Prostate gland (tissue), 2 donors: ENCODE measurements at regions not wholly inside any gene's neighbourhood (a gene's known extent, or its start where the extent isn't known, plus 50 kb on each side); places are given as distances from the start of the nearest gene placed in this dataset.
"Not testable (repeated sequence)": the region's sequence is repeated elsewhere in the genome, so short reads cannot be mapped to it uniquely, and the experiment has no call there.

Experiments
- DNase-seq: peaks from one replicate; pipeline ENCODE4 v3.0.0-alpha.2; 2019; ENCODE audit warnings: low spot score
- H3K27ac ChIP-seq, 2 donors: fragments of 200-600 bp; sonication (generic); 2 replicates each; pipeline ENCODE4 v1.5.1; 2017 to 2019
- H3K27me3 ChIP-seq: fragments of 200-600 bp; sonication (generic); replicated peaks from 2 replicates; pipeline ENCODE4 v1.5.1; 2019; ENCODE audit not compliant: insufficient read depth
- H3K36me3 ChIP-seq, 2 donors: fragments of 200-600 bp; sonication (generic); 1 replicate in 1 of 2; 2 replicates in 1 of 2; pipeline versions ENCODE4 v1.5.1 to v1.8.1; 2017 to 2019
- H3K4me1 ChIP-seq: fragments of 200-600 bp; sonication (generic); replicated peaks from 2 replicates; pipeline ENCODE4 v1.5.1; 2019
- H3K4me3 ChIP-seq, 2 donors: fragments of 200-600 bp; sonication (generic); 2 replicates each; pipeline ENCODE4 v1.5.1; 2017 to 2019
- H3K9me3 ChIP-seq: fragments of 200-600 bp; sonication (generic); 2 replicates; pipeline ENCODE4 v1.5.1; 2017
- POLR2A ChIP-seq: fragments of 450-650 bp; IDR thresholded peaks from one replicate; pipeline ENCODE4 v1.6.1; 2016; ENCODE audit warnings: antibody characterized with exemption, mild to moderate bottlenecking
- POLR2AphosphoS5 ChIP-seq: sonication (generic); formaldehyde crosslinking; IDR thresholded peaks from one replicate; pipeline ENCODE4 v1.6.1; 2017; ENCODE audit warnings: antibody characterized with exemption
- WGBS: methylation state at CpG from one replicate; pipeline ENCODE4 v1.1.5; 2018; 5-methylcytosine and 5-hydroxymethylcytosine counted together
- intact Hi-C: fragments of 100-400 bp; cut with DNase I; formaldehyde crosslinking; loops from one replicate; pipeline ENCODE4 v1.14.2; 2022
- TF ChIP-seq, protein P1 (sequence below), 4 experiments: fragments of 200-600 bp in 2 of 4; fragments of 450-650 bp in 2 of 4; sonication (generic) in 2 of 4; IDR thresholded peaks; 1 replicate in 3 of 4; 2 replicates in 1 of 4; pipeline ENCODE4 v1.5.1; 2016 to 2019; ENCODE audit warnings: antibody characterized with exemption in 4 of 4, mild to moderate bottlenecking in 2 of 4, moderate library complexity in 2 of 4

DNA sequence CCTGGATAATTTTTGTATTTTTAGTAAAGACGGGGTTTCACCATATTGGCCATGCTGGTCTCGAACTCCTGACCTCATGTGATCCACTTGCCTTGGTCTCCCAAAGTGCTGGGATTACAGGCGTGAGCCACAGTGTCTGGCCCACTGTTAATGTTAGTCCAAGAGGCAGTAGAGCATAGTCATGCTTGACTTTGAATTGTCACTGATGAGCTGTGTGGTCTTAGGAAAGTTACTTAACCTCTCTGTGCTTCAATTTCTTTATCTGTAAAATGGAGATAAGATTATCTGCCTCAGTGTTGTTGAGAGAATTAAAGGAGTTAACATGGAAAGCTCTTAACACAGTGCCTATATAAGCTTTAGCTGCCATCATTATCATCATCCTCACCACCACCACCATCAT is 78.1 kb downstream of the TBX3 start:
- WGBS = 95% methylated on average over 3 of the region's 3 CpGs
- no peaks in the 10 kb centered on the region for H3K9me3 ChIP-seq
- no peaks in the 10 kb centered on the region for H3K27me3 ChIP-seq
- intact Hi-C loops = no loop called here
- TF ChIP-seq, protein P1, sequence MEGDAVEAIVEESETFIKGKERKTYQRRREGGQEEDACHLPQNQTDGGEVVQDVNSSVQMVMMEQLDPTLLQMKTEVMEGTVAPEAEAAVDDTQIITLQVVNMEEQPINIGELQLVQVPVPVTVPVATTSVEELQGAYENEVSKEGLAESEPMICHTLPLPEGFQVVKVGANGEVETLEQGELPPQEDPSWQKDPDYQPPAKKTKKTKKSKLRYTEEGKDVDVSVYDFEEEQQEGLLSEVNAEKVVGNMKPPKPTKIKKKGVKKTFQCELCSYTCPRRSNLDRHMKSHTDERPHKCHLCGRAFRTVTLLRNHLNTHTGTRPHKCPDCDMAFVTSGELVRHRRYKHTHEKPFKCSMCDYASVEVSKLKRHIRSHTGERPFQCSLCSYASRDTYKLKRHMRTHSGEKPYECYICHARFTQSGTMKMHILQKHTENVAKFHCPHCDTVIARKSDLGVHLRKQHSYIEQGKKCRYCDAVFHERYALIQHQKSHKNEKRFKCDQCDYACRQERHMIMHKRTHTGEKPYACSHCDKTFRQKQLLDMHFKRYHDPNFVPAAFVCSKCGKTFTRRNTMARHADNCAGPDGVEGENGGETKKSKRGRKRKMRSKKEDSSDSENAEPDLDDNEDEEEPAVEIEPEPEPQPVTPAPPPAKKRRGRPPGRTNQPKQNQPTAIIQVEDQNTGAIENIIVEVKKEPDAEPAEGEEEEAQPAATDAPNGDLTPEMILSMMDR (IDR thresholded peaks at IDR 0.05) = no peak
- TF ChIP-seq POLR2AphosphoS5 (no peak), POLR2A (no peak)
- no peaks in the 10 kb centered on the region for H3K36me3 ChIP-seq
- no peaks in the 10 kb centered on the region for H3K4me1 ChIP-seq
- H3K4me3 ChIP-seq = no peak overlapping the region
- no peak overlapping the region for H3K27ac ChIP-seq
- no peak for DNase-seq

DNA sequence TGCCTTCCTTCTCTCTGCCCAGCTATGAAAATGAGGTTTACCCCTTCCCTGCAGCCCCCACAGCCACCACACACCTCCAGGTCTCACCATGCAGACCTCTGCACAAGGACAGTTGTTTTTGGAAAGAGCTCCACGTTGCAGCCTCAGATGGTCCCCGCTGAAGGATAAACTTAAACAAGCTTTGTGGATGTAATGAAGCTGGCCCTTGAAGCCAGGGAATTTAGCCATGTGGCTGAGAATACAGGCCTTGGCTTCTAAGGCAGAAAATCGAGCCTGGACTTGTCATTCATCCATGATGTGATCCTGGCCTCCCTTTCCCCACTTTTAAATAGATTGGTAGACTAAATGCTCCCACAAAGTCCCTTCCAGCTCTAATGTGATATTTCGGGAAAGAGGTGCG is 79.4 kb downstream of the TBX3 start:
- H3K4me1 ChIP-seq = no peaks in the 10 kb centered on the region
- no peak overlapping the region for H3K27ac ChIP-seq
- H3K9me3 ChIP-seq = no peaks in the 10 kb centered on the region
- WGBS = 39% methylated on average over 5 of the region's 5 CpGs
- intact Hi-C loops = no loop called here
- no peak for DNase-seq
- no peaks in the 10 kb centered on the region for H3K36me3 ChIP-seq
- no peaks in the 10 kb centered on the region for H3K27me3 ChIP-seq
- TF ChIP-seq POLR2A (no peak), POLR2AphosphoS5 (no peak)
- TF ChIP-seq, protein P1 (IDR thresholded peaks at IDR 0.05) = no peak
- no peak overlapping the region for H3K4me3 ChIP-seq

DNA sequence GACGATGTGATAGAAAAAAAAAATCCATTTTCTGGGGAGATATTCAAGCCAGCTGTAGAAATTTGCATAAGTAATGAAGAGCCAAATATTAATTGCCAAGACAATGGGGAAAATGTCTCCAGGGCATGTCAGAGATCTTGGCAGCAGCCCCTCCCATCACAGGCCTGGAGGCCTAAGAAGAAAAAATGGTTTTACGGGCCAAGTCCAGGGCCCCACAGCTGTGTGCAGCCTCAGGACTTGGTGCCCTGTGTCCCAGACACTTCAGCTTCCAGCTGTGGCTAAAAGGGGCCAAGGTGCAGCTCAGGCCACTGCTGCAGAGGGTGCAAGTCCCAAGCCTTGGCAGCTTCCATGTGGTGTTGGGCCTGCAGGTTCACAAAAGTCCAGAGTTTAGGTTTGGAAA is 83.4 kb downstream of the TBX3 start:
- H3K4me1 ChIP-seq, H3K9me3 ChIP-seq, DNase-seq, intact Hi-C loops, H3K27me3 ChIP-seq, H3K36me3 ChIP-seq, H3K27ac ChIP-seq, H3K4me3 ChIP-seq: not testable (repeated sequence)
- 94% methylated on average over 2 of the region's 2 CpGs for whole genome bisulfite sequencing

DNA sequence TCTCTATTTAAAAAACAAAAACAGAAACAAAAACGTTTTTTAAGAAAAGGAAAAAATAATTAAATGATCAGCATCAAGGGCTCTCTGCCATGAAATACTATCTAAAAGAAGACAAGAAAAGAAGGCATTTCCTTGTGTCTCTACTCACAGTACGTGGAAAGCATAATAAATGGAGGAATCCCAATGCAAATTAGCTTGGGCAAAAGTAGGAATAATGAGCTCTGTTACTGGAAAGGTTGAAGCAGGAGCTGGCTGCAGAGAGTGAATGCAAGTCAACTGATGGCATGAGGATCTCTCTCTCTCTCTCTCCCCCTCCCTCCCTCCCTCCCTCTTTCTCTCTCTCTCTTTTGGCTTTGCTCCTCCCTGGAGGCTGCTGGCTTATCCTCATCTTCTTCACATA is 85.9 kb downstream of the TBX3 start:
- WGBS = 44% methylated on average over 2 of the region's 2 CpGs

DNA sequence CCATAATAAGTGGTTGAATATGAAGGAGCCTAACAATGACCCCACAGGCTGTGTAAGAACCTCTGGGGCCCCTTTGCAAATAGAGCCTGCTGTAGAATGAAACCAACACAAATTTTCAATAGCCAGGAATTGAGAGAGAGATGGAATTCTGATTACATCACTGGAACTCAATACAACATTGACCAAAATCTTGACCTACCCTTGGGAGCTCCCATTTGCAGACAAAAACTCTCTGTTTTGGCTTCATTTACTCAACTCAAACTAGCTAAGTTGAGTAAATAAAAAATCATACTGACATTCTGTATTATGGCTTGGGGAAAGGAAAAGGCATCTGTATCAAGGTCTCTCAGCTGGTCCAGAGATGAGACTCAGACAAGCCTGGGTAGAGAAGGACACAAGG is 91.0 kb downstream of the TBX3 start:
- TF ChIP-seq, protein P1 (IDR thresholded peaks at IDR 0.05) = no peak
- TF ChIP-seq POLR2AphosphoS5 (no peak), POLR2A (no peak)
- no peaks in the 10 kb centered on the region for H3K4me1 ChIP-seq
- no peaks in the 10 kb centered on the region for H3K27me3 ChIP-seq
- H3K36me3 ChIP-seq = no peaks in the 10 kb centered on the region
- H3K9me3 ChIP-seq = no peaks in the 10 kb centered on the region
- no peak overlapping the region for H3K4me3 ChIP-seq
- intact Hi-C loops = no loop called here
- no peak for DNase-seq
- H3K27ac ChIP-seq = no peak overlapping the region

More for the DNA sequence above, 85.9 kb downstream of the TBX3 start:
- no peak for DNase-seq
- Histone ChIP-seq H3K36me3 (no peaks in the 10 kb centered on the region), H3K4me3 (no peak overlapping the region), H3K4me1 (no peaks in the 10 kb centered on the region), H3K27ac (no peak overlapping the region), H3K27me3 (no peaks in the 10 kb centered on the region), H3K9me3 (no peaks in the 10 kb centered on the region)
- TF ChIP-seq POLR2AphosphoS5 = no peak
- no peak for TF ChIP-seq POLR2A
- intact Hi-C loops = no loop called here

DNA sequence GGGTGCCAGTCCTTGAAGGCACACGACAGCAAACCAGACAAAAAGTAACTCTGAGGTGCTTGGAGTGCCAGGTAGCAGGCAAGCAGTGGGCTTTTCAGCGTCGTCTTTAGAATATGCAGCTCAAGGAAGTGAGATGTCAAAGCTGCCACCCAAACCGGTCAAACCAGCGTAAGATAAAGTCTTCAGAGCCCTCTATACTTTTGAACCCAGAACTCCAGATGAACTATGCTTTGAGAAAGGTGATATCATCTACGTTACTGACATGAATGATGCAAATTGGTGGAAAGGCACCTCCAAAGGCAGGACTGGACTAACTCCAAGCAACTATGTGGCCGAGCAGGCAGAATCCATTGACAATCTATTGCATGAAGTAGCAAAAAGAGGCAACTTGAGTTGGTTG is 95.9 kb downstream of the TBX3 start:
- WGBS = 52% methylated on average over 7 of the region's 7 CpGs
- Histone ChIP-seq H3K27me3 (no peaks in the 10 kb centered on the region), H3K9me3 (no peaks in the 10 kb centered on the region), H3K4me3 (no peak overlapping the region), H3K36me3 (no peaks in the 10 kb centered on the region), H3K4me1 (no peaks in the 10 kb centered on the region), H3K27ac (no peak overlapping the region)
- no peak for TF ChIP-seq POLR2A
- intact Hi-C loops = no loop called here
- DNase-seq = no peak
